Stomach (tissue), 4 donors: ENCODE measurements at regions not wholly inside any gene's neighbourhood (a gene's known extent, or its start where the extent isn't known, plus 50 kb on each side); places are given as distances from the start of the nearest gene placed in this dataset.
"Not testable (repeated sequence)": the region's sequence is repeated elsewhere in the genome, so short reads cannot be mapped to it uniquely, and the experiment has no call there.

Experiments used
- CTCF ChIP-seq, 7 experiments: fragments of 450-650 bp in 4 of 7; fragments of 200-600 bp in 3 of 7; sonication (generic) in 3 of 7; IDR thresholded peaks; one replicate each; pipeline ENCODE4 v1.5.1; 2016 to 2019; ENCODE audit warnings: antibody characterized with exemption in 7 of 7, control low read depth in 2 of 7, mild to moderate bottlenecking in 1 of 7
- POLR2AphosphoS5 ChIP-seq, 3 donors: sonication (generic); formaldehyde crosslinking; IDR thresholded peaks; one replicate each; pipeline ENCODE4 v1.6.1; 2016; ENCODE audit warnings: antibody characterized with exemption in 3 of 3

GRCh38 chr3:166612761-166613160, 767.3 kb downstream of the ZBBX start:
- not testable (repeated sequence) for TF ChIP-seq CTCF, POLR2AphosphoS5 (IDR thresholded peaks at IDR 0.05)
